NCI-H748 (cell line): ENCODE measurements at regions not wholly inside any gene's neighbourhood (a gene's known extent, or its start where the extent isn't known, plus 50 kb on each side); places are given as distances from the start of the nearest gene placed in this dataset.
"Not testable (repeated sequence)": the region's sequence is repeated elsewhere in the genome, so short reads cannot be mapped to it uniquely, and the experiment has no call there.

ENCODE experiments used
- DNase-seq: peaks from one replicate; lab custom pipeline; 2025; ENCODE audit not compliant: unreplicated experiment; lab: John Stamatoyannopoulos, UW

GRCh38 chr13:65836066-65836465, 1394.1 kb downstream of the PCDH9 start:
- DNase-seq: peak; percentile 46

- no peak for DNase-seq
These were observed 1395.2 kb downstream of the PCDH9 start for GRCh38 chr13:65834897-65835296.

- peak; percentile 18 for DNase-seq
These were observed 1399.5 kb downstream of the PCDH9 start for GRCh38 chr13:65830411-65831205.

GRCh38 chr13:65829241-65830008, 1400.7 kb downstream of the PCDH9 start:
- no peak for DNase-seq

- peak; percentile 90 for DNase-seq
These were observed 1403.5 kb downstream of the PCDH9 start for GRCh38 chr13:65826657-65827056.

- no peak for DNase-seq
These were observed 1405.1 kb downstream of the PCDH9 start for GRCh38 chr13:65825039-65825438.

GRCh38 chr13:65808061-65808460, 1422.1 kb downstream of the PCDH9 start:
- no peak for DNase-seq

- no peak for DNase-seq
These were observed 1426.4 kb downstream of the PCDH9 start for GRCh38 chr13:65803530-65804392.

GRCh38 chr13:65789815-65790214, 1440.3 kb downstream of the PCDH9 start:
- DNase-seq: no peak

GRCh38 chr13:65787082-65787481, 1443.1 kb downstream of the PCDH9 start:
- DNase-seq: no peak

GRCh38 chr13:65784088-65784816, 1445.9 kb downstream of the PCDH9 start:
- DNase-seq: no peak

GRCh38 chr13:65783383-65783782, 1446.8 kb downstream of the PCDH9 start:
- no peak for DNase-seq

- not testable (repeated sequence) for DNase-seq
These were observed 1458.3 kb downstream of the PCDH9 start for GRCh38 chr13:65771704-65772313.

- no peak for DNase-seq
These were observed 1461.6 kb downstream of the PCDH9 start for GRCh38 chr13:65768545-65768944.

- no peak for DNase-seq
These were observed 1466.3 kb downstream of the PCDH9 start for GRCh38 chr13:65763811-65764210.

GRCh38 chr13:65762012-65762411, 1468.1 kb downstream of the PCDH9 start:
- no peak for DNase-seq

GRCh38 chr13:65756071-65756671, 1474.0 kb downstream of the PCDH9 start:
- no peak for DNase-seq

GRCh38 chr13:65748227-65748626, 1481.9 kb downstream of the PCDH9 start:
- DNase-seq: no peak

GRCh38 chr13:65746406-65746921, 1483.7 kb downstream of the PCDH9 start:
- DNase-seq: no peak

- DNase-seq: no peak
These were observed 1485.3 kb downstream of the PCDH9 start for GRCh38 chr13:65744836-65745235.
